ENCODE measurements at regions not wholly inside any gene's neighbourhood (a gene's known extent, or its start where the extent isn't known, plus 50 kb on each side); places are given as distances from the start of the nearest gene placed in this dataset.
"Not testable (repeated sequence)": the region's sequence is repeated elsewhere in the genome, so short reads cannot be mapped to it uniquely, and the experiment has no call there.

DNA sequence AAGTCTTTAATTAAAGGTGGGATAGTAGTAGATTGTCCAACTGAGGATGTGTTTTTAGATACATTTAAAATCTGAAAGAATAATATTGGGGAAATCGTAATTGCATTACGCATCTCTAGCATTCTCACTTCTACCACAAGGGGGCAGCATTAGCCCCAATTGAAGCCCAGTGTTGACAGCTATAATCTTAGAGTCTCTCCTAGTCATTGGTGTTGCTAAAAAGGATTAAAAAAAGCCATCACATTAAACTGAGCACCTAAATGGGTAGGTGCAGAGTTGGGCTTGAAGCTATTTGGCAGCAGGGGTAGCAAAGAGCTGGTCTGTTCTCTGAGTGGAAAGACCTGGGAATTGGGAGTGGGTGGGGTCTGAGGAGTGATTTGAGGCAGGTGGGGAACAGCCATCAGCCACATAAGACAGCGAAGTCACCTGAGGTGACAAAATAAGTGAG, 177.2 kb downstream of the OSTF1 start:
- H3K36me3 ChIP-seq (replicated peaks in 1 of 2; ENCODE audit: control insufficient read depth in 1 of 2, insufficient read depth in 2 of 2, low read length in 2 of 2), result no peaks in the 10 kb centered on the region
- no peaks in the 10 kb centered on the region for H3K27me3 ChIP-seq (ENCODE audit: control insufficient read depth in 1 of 2, insufficient read depth in 2 of 2, low read length in 2 of 2)
- no peak overlapping the region for H3K9ac ChIP-seq (ENCODE audit: insufficient read depth, low read depth, low read length)
- ATAC-seq, result peak; percentile 72
- H4K20me1 ChIP-seq (ENCODE audit: insufficient read depth, low read length), result no peaks in the 10 kb centered on the region
- intact Hi-C loops (cut with micrococcal nuclease; ENCODE audit: unreplicated experiment) (loop anchor here (1.0 to 10.0 kb wide), 3 partner anchors 319 to 601 kb away; no protein-coding TSS in a partner anchor), in situ Hi-C loops (cut with HindIII; ENCODE audit: extremely low pct_ligation_motif_present, low pct_unique_long_range_greater_than_20kb) (no loop called here)
- H3K27ac ChIP-seq (ENCODE audit: extremely low read length, insufficient read depth, low read length), result no peak overlapping the region
- no TSS peak for BruUV-seq (replicated peaks)
- 0% methylated on average over 3 of the region's 3 CpGs for WGBS (ENCODE audit: low lambda C conversion rate)
- DNase-seq (ENCODE audit: low spot score), result peak; percentile 30
- no peaks in the 10 kb centered on the region for H3K9me3 ChIP-seq (ENCODE audit: low read length)
- no peaks in the 10 kb centered on the region for H3K4me1 ChIP-seq (ENCODE audit: insufficient read depth, low read length)
- H3K79me2 ChIP-seq (ENCODE audit: insufficient read depth, low read length), result no peaks in the 10 kb centered on the region
- ChIA-PET CTCF (ENCODE audit: low intra/inter-chr PET ratio, low total read pairs) (interaction anchor here (1.4 to 1.8 kb wide), 3 partner anchors 589 to 1038 kb away, joined by 4 to 8 read pairs (median 7); no protein-coding TSS in a partner anchor), POLR2A (no interaction called here)
- H3K4me2 ChIP-seq (ENCODE audit: low read depth, low read length), result no peak overlapping the region
- TF ChIP-seq ZNF24 (IDR thresholded peaks at IDR 0.05), result no peak
- peak; percentile 68 for TF ChIP-seq SMC3 (IDR thresholded peaks at IDR 0.05; ENCODE audit: low read length)
- TF ChIP-seq NFKBIZ (CRISPR knock-in tag; IDR thresholded peaks at IDR 0.05), result no peak
- TF ChIP-seq TOE1 (CRISPR knock-in tag; IDR thresholded peaks at IDR 0.05), result no peak
- TF ChIP-seq TCF7L2 (IDR thresholded peaks at IDR 0.05; ENCODE audit: low read depth, low read length), result no peak
- TF ChIP-seq, protein P1, sequence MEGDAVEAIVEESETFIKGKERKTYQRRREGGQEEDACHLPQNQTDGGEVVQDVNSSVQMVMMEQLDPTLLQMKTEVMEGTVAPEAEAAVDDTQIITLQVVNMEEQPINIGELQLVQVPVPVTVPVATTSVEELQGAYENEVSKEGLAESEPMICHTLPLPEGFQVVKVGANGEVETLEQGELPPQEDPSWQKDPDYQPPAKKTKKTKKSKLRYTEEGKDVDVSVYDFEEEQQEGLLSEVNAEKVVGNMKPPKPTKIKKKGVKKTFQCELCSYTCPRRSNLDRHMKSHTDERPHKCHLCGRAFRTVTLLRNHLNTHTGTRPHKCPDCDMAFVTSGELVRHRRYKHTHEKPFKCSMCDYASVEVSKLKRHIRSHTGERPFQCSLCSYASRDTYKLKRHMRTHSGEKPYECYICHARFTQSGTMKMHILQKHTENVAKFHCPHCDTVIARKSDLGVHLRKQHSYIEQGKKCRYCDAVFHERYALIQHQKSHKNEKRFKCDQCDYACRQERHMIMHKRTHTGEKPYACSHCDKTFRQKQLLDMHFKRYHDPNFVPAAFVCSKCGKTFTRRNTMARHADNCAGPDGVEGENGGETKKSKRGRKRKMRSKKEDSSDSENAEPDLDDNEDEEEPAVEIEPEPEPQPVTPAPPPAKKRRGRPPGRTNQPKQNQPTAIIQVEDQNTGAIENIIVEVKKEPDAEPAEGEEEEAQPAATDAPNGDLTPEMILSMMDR (CRISPR knock-in tag; IDR thresholded peaks at IDR 0.05), result peak; percentile 71
- TF ChIP-seq STAG1 (CRISPR knock-in tag; IDR thresholded peaks at IDR 0.05), result peak; percentile 67
- no peak overlapping the region for H2AFZ ChIP-seq (ENCODE audit: low read length)
- no peak for FAIRE-seq
- no peak overlapping the region for H3K4me3 ChIP-seq (replicated peaks in 1 of 3; ENCODE audit: insufficient read depth in 1 of 3, low read depth in 2 of 3, low read length in 3 of 3)

DNA sequence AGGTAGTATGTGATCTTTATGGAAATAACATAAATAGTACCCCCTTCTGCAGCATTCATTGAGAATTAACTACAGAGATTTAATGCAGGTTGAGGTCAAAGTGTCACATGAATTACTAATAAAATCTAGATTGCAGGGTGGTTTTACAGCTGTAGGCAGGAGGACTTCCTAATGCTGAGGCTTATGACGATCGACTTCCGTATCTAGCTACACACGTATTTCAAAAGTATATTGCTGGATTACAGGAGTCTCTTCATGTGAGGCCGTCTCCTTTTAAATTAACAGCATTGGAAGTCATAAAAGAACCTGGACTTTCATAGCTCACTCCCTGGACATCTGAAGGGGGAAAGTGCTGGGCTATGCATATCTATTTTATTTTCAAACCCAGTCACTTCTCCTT, 180.9 kb downstream of the OSTF1 start:
- H3K27me3 ChIP-seq (ENCODE audit: control insufficient read depth in 1 of 2, insufficient read depth in 2 of 2, low read length in 2 of 2), result no peaks in the 10 kb centered on the region
- 14% methylated on average over 5 of the region's 5 CpGs for WGBS (ENCODE audit: low lambda C conversion rate)
- no peak overlapping the region for H3K27ac ChIP-seq (ENCODE audit: extremely low read length, insufficient read depth, low read length)
- intact Hi-C loops (cut with micrococcal nuclease; ENCODE audit: unreplicated experiment) (loop anchor here (10.0 kb wide), 1 partner anchor 316 kb away; no protein-coding TSS in a partner anchor), in situ Hi-C loops (cut with HindIII; ENCODE audit: extremely low pct_ligation_motif_present, low pct_unique_long_range_greater_than_20kb) (no loop called here)
- no peaks in the 10 kb centered on the region for H3K4me1 ChIP-seq (ENCODE audit: insufficient read depth, low read length)
- no peak overlapping the region for H3K4me3 ChIP-seq (replicated peaks in 1 of 3; ENCODE audit: insufficient read depth in 1 of 3, low read depth in 2 of 3, low read length in 3 of 3)
- no peak overlapping the region for H3K4me2 ChIP-seq (ENCODE audit: low read depth, low read length)
- DNase-seq (ENCODE audit: low spot score), result no peak
- ChIA-PET CTCF (ENCODE audit: low intra/inter-chr PET ratio, low total read pairs) (no interaction called here), POLR2A (no interaction called here)
- H3K79me2 ChIP-seq (ENCODE audit: insufficient read depth, low read length), result no peaks in the 10 kb centered on the region
- no TSS peak for BruUV-seq (replicated peaks)
- H3K36me3 ChIP-seq (replicated peaks in 1 of 2; ENCODE audit: control insufficient read depth in 1 of 2, insufficient read depth in 2 of 2, low read length in 2 of 2), result no peaks in the 10 kb centered on the region
- no peak overlapping the region for H2AFZ ChIP-seq (ENCODE audit: low read length)
- no peak for ATAC-seq
- H3K9me3 ChIP-seq (ENCODE audit: low read length), result no peaks in the 10 kb centered on the region
- H3K9ac ChIP-seq (ENCODE audit: insufficient read depth, low read depth, low read length), result no peak overlapping the region
- FAIRE-seq, result no peak
- TF ChIP-seq ZNF567 (CRISPR knock-in tag; IDR thresholded peaks at IDR 0.05; ENCODE audit: borderline replicate concordance), result no peak
- H4K20me1 ChIP-seq (ENCODE audit: insufficient read depth, low read length), result no peaks in the 10 kb centered on the region

DNA sequence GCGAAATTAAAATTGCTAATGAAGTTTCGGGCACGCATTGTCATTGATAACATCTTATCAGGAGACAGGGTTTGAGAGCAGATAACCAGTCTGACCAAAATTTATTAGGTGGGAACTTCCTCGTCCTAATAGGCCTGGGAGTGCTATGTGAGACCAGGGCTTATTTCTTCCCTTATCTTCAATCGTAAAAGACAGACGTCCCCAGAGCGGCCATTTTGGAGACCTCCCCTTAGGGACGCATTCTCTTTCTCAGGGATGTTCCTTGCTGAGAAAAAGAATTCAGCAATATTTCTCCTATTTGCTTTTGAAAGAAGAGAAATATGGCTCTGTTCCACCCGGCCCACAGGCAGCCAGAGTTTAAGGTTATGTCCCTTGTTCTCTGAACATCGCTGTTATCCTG, 184.7 kb downstream of the OSTF1 start:
- DNase-seq (ENCODE audit: low spot score); H3K4me1 ChIP-seq (ENCODE audit: insufficient read depth, low read length); H3K4me3 ChIP-seq (replicated peaks in 1 of 3; ENCODE audit: insufficient read depth in 1 of 3, low read depth in 2 of 3, low read length in 3 of 3); H3K27me3 ChIP-seq (ENCODE audit: control insufficient read depth in 1 of 2, insufficient read depth in 2 of 2, low read length in 2 of 2); H3K9me3 ChIP-seq (ENCODE audit: low read length); H3K9ac ChIP-seq (ENCODE audit: insufficient read depth, low read depth, low read length); H3K79me2 ChIP-seq (ENCODE audit: insufficient read depth, low read length); POLR2A ChIA-PET; H4K20me1 ChIP-seq (ENCODE audit: insufficient read depth, low read length); H3K36me3 ChIP-seq (replicated peaks in 1 of 2; ENCODE audit: control insufficient read depth in 1 of 2, insufficient read depth in 2 of 2, low read length in 2 of 2); CTCF ChIA-PET (ENCODE audit: low intra/inter-chr PET ratio, low total read pairs); FAIRE-seq; ATAC-seq; H3K4me2 ChIP-seq (ENCODE audit: low read depth, low read length); H2AFZ ChIP-seq (ENCODE audit: low read length); intact Hi-C loops (cut with micrococcal nuclease; ENCODE audit: unreplicated experiment); H3K27ac ChIP-seq (ENCODE audit: extremely low read length, insufficient read depth, low read length); in situ Hi-C loops (cut with HindIII; ENCODE audit: extremely low pct_ligation_motif_present, low pct_unique_long_range_greater_than_20kb); BruUV-seq (replicated peaks): not testable (repeated sequence)
- WGBS (ENCODE audit: low lambda C conversion rate), result 62% methylated on average over 10 of the region's 10 CpGs
